Lung microvascular endothelial cell (primary cell): ENCODE measurements at regions not wholly inside any gene's neighbourhood (a gene's known extent, or its start where the extent isn't known, plus 50 kb on each side); places are given as distances from the start of the nearest gene placed in this dataset.

Experiments used
- DNase-seq, 2 donors: peaks; one replicate each; pipeline versions ENCODE4 v3.0.0 to v3.0.0-alpha.2; 2010; ENCODE audit warnings: low read depth in 2 of 2

GRCh38 chr16:80489173-80489572, 51.6 kb upstream of the DYNLRB2 start:
- no peak for DNase-seq

GRCh38 chr16:80488167-80488566, 52.6 kb upstream of the DYNLRB2 start:
- no peak for DNase-seq

GRCh38 chr16:80480664-80481063, 60.1 kb upstream of the DYNLRB2 start:
- DNase-seq: no peak

- DNase-seq: no peak
Measured at GRCh38 chr16:80477838-80478237, 63.0 kb upstream of the DYNLRB2 start.

- no peak for DNase-seq
Measured at GRCh38 chr16:80468029-80468428, 72.8 kb upstream of the DYNLRB2 start.

GRCh38 chr16:80466024-80466987, 74.5 kb upstream of the DYNLRB2 start:
- peak; percentile 64 to 65 for DNase-seq

GRCh38 chr16:80463751-80464495, 76.9 kb upstream of the DYNLRB2 start:
- DNase-seq: no peak

- DNase-seq: no peak
Measured at GRCh38 chr16:80463326-80463725, 77.5 kb upstream of the DYNLRB2 start.

- DNase-seq: no peak
Measured at GRCh38 chr16:80462917-80463316, 77.9 kb upstream of the DYNLRB2 start.

- no peak for DNase-seq
Measured at GRCh38 chr16:80460988-80461387, 79.8 kb upstream of the DYNLRB2 start.

GRCh38 chr16:80459966-80460365, 80.8 kb upstream of the DYNLRB2 start:
- no peak for DNase-seq

GRCh38 chr16:80459331-80459777, 81.4 kb upstream of the DYNLRB2 start:
- DNase-seq: no peak

GRCh38 chr16:80457871-80458270, 82.9 kb upstream of the DYNLRB2 start:
- DNase-seq: no peak

GRCh38 chr16:80454802-80455201, 86.0 kb upstream of the DYNLRB2 start:
- no peak for DNase-seq

- no peak for DNase-seq
Measured at GRCh38 chr16:80449392-80449791, 91.4 kb upstream of the DYNLRB2 start.

- no peak for DNase-seq
Measured at GRCh38 chr16:80447241-80447640, 93.6 kb upstream of the DYNLRB2 start.

- DNase-seq: no peak
Measured at GRCh38 chr16:80442779-80443178, 98.0 kb upstream of the DYNLRB2 start.

GRCh38 chr16:80441935-80442334, 98.9 kb upstream of the DYNLRB2 start:
- no peak for DNase-seq

- no peak for DNase-seq
Measured at GRCh38 chr16:80440667-80441066, 100.1 kb upstream of the DYNLRB2 start.

GRCh38 chr16:80437707-80438106, 103.1 kb upstream of the DYNLRB2 start:
- DNase-seq: no peak

GRCh38 chr16:80436510-80436909, 104.3 kb upstream of the DYNLRB2 start:
- DNase-seq: no peak

GRCh38 chr16:80433623-80434022, 107.2 kb upstream of the DYNLRB2 start:
- no peak for DNase-seq

GRCh38 chr16:80427795-80428194, 113.0 kb upstream of the DYNLRB2 start:
- no peak for DNase-seq
